ENCODE measurements at regions not wholly inside any gene's neighbourhood (a gene's known extent, or its start where the extent isn't known, plus 50 kb on each side); places are given as distances from the start of the nearest gene placed in this dataset.

DNA sequence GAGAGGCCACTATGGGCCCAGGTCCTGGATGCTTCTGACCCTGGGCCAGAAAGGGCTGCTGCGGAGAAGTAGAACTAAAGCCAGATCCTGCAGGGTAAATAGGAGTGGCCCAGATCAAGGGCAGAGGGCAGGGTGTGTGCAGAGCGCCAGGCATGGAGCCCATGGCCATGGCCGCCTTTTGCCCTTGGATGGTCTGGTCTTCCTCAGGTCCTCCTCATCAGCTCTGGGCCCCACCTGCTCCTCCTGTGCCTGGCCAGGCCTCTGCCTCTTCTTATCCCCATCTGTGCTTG is 277.6 kb downstream of the BRD1 start:
- H3K4me3 ChIP-seq (replicated peaks in 1 of 3; ENCODE audit: insufficient read depth in 1 of 3, low read depth in 2 of 3, low read length in 3 of 3): no peak overlapping the region
- in situ Hi-C loops (cut with HindIII; ENCODE audit: extremely low pct_ligation_motif_present, low pct_unique_long_range_greater_than_20kb) (no loop called here), intact Hi-C loops (cut with micrococcal nuclease; ENCODE audit: unreplicated experiment) (no loop called here)
- H2AFZ ChIP-seq (ENCODE audit: low read length): no peak overlapping the region
- ChIA-PET CTCF (ENCODE audit: low intra/inter-chr PET ratio, low total read pairs) (no interaction called here), POLR2A (no interaction called here)
- TF ChIP-seq HNRNPL (IDR thresholded peaks at IDR 0.05; ENCODE audit: low read depth, low read length) (no peak), SMARCE1 (IDR thresholded peaks at IDR 0.05; ENCODE audit: borderline replicate concordance) (no peak), ZSCAN20 (CRISPR knock-in tag; IDR thresholded peaks at IDR 0.05; ENCODE audit: borderline replicate concordance) (no peak), NFIB (CRISPR knock-in tag; IDR thresholded peaks at IDR 0.05; ENCODE audit: borderline replicate concordance) (no peak), POLR2A (IDR thresholded peaks at IDR 0.05; ENCODE audit: insufficient read depth in 1 of 2, low read depth in 2 of 2, low read length in 2 of 2) (no peak), MLLT10 (CRISPR knock-in tag; IDR thresholded peaks at IDR 0.05) (no peak), ZNF672 (CRISPR knock-in tag; IDR thresholded peaks at IDR 0.05) (no peak), ZNF510 (CRISPR knock-in tag; IDR thresholded peaks at IDR 0.05; ENCODE audit: low read depth) (no peak), YY1 (IDR thresholded peaks at IDR 0.05; ENCODE audit: insufficient read depth, insufficient replicate concordance, low read depth, low read length) (no peak), HOMEZ (CRISPR knock-in tag; IDR thresholded peaks at IDR 0.05; ENCODE audit: low read depth) (no peak), ZNF770 (CRISPR knock-in tag; IDR thresholded peaks at IDR 0.05) (no peak), PCBP2 (optimal IDR thresholded peaks at IDR 0.05; ENCODE audit: low read depth, low read length, poor library complexity, severe bottlenecking) (no peak), HNRNPLL (IDR thresholded peaks at IDR 0.05; ENCODE audit: low read depth, low read length, poor library complexity, severe bottlenecking) (no peak), ZNF263 (CRISPR knock-in tag; IDR thresholded peaks at IDR 0.05) (no peak), ZNF891 (CRISPR knock-in tag; IDR thresholded peaks at IDR 0.05) (no peak), GFI1 (CRISPR knock-in tag; IDR thresholded peaks at IDR 0.05; ENCODE audit: borderline replicate concordance) (no peak), SATB2 (CRISPR knock-in tag; IDR thresholded peaks at IDR 0.05) (no peak), MXI1 (IDR thresholded peaks at IDR 0.05; ENCODE audit: borderline replicate concordance, low read depth, low read length) (no peak), MTA3 (CRISPR knock-in tag; IDR thresholded peaks at IDR 0.05) (no peak)
- TF ChIP-seq, protein P1, sequence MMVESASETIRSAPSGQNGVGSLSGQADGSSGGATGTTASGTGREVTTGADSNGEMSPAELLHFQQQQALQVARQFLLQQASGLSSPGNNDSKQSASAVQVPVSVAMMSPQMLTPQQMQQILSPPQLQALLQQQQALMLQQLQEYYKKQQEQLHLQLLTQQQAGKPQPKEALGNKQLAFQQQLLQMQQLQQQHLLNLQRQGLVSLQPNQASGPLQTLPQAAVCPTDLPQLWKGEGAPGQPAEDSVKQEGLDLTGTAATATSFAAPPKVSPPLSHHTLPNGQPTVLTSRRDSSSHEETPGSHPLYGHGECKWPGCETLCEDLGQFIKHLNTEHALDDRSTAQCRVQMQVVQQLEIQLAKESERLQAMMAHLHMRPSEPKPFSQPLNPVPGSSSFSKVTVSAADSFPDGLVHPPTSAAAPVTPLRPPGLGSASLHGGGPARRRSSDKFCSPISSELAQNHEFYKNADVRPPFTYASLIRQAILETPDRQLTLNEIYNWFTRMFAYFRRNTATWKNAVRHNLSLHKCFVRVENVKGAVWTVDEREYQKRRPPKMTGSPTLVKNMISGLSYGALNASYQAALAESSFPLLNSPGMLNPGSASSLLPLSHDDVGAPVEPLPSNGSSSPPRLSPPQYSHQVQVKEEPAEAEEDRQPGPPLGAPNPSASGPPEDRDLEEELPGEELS (CRISPR knock-in tag; IDR thresholded peaks at IDR 0.05): no peak
- ATAC-seq (no peak), DNase-seq (ENCODE audit: low spot score) (no peak), FAIRE-seq (no peak)
- no peaks in the 10 kb centered on the region for H3K36me3 ChIP-seq (replicated peaks in 1 of 2; ENCODE audit: control insufficient read depth in 1 of 2, insufficient read depth in 2 of 2, low read length in 2 of 2)
- peaks cover 7% of the 10 kb centered on the region for H3K9me3 ChIP-seq (ENCODE audit: low read length)
- H3K79me2 ChIP-seq (ENCODE audit: insufficient read depth, low read length): no peaks in the 10 kb centered on the region
- BruUV-seq (replicated peaks): no TSS peak
- H3K27ac ChIP-seq (ENCODE audit: extremely low read length, insufficient read depth, low read length): no peak overlapping the region
- H3K4me1 ChIP-seq (ENCODE audit: insufficient read depth, low read length): peaks cover 14% of the 10 kb centered on the region
- no peak overlapping the region for H3K9ac ChIP-seq (ENCODE audit: insufficient read depth, low read depth, low read length)
- WGBS (ENCODE audit: low lambda C conversion rate): no CpG with 5 or more reads among the region's 3 CpGs
- H3K27me3 ChIP-seq (ENCODE audit: control insufficient read depth in 1 of 2, insufficient read depth in 2 of 2, low read length in 2 of 2): peaks cover 7 to 39% of the 10 kb centered on the region in 2 experiments; a peak in 4 of 5 replicates
- no peak overlapping the region for H3K4me2 ChIP-seq (ENCODE audit: low read depth, low read length)
- H4K20me1 ChIP-seq (ENCODE audit: insufficient read depth, low read length): no peaks in the 10 kb centered on the region

Data from HepG2 (cell line).